MM.1S (cell line): ENCODE measurements at regions not wholly inside any gene's neighbourhood (a gene's known extent, or its start where the extent isn't known, plus 50 kb on each side); places are given as distances from the start of the nearest gene placed in this dataset.

Experiments
- EZH2 ChIP-seq: fragments of 300-600 bp; sonication (generic); optimal IDR thresholded peaks from 2 replicates; pipeline ENCODE3; 2017; ENCODE audit warnings: low read depth, mild to moderate bottlenecking, antibody characterized with exemption, low read length, mixed read lengths
- TF ChIP-seq, protein P1 (sequence below): fragments of 300-600 bp; sonication (generic); IDR thresholded peaks from 2 replicates; pipeline ENCODE4 v1.5.1; 2016; ENCODE audit warnings: antibody characterized with exemption, low read length, mixed read lengths

DNA sequence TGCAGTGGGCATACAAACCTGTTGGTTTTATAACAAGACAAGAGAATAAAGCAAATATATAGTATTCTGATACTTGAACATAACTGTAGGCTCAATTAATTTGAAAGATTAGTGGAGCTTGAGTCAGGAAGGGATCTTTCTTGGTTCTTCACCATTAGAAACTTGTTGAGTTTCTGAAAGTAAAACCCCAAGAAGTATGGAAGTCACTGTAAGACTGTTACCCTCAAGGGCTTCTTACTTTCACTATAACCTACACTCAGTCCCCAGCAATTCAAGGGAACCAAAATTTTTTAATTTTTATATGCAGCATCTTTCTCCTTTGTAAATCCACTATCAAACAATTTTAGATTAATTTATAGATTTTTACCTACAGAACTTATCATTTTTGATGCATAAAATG, 2019.2 kb upstream of the ADGRL3 start:
- TF ChIP-seq, protein P1, sequence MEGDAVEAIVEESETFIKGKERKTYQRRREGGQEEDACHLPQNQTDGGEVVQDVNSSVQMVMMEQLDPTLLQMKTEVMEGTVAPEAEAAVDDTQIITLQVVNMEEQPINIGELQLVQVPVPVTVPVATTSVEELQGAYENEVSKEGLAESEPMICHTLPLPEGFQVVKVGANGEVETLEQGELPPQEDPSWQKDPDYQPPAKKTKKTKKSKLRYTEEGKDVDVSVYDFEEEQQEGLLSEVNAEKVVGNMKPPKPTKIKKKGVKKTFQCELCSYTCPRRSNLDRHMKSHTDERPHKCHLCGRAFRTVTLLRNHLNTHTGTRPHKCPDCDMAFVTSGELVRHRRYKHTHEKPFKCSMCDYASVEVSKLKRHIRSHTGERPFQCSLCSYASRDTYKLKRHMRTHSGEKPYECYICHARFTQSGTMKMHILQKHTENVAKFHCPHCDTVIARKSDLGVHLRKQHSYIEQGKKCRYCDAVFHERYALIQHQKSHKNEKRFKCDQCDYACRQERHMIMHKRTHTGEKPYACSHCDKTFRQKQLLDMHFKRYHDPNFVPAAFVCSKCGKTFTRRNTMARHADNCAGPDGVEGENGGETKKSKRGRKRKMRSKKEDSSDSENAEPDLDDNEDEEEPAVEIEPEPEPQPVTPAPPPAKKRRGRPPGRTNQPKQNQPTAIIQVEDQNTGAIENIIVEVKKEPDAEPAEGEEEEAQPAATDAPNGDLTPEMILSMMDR = no peak
- TF ChIP-seq EZH2 = no peak
